GM12874 (cell line): ENCODE measurements at regions not wholly inside any gene's neighbourhood (a gene's known extent, or its start where the extent isn't known, plus 50 kb on each side); places are given as distances from the start of the nearest gene placed in this dataset.

Source experiments
- TF ChIP-seq, protein P1 (sequence below): IDR thresholded peaks from 2 replicates; pipeline ENCODE4 v1.5.1; 2011; ENCODE audit warnings: low read depth, mild to moderate bottlenecking, control low read depth, low read length, moderate library complexity; ENCODE audit not compliant: insufficient read depth

DNA sequence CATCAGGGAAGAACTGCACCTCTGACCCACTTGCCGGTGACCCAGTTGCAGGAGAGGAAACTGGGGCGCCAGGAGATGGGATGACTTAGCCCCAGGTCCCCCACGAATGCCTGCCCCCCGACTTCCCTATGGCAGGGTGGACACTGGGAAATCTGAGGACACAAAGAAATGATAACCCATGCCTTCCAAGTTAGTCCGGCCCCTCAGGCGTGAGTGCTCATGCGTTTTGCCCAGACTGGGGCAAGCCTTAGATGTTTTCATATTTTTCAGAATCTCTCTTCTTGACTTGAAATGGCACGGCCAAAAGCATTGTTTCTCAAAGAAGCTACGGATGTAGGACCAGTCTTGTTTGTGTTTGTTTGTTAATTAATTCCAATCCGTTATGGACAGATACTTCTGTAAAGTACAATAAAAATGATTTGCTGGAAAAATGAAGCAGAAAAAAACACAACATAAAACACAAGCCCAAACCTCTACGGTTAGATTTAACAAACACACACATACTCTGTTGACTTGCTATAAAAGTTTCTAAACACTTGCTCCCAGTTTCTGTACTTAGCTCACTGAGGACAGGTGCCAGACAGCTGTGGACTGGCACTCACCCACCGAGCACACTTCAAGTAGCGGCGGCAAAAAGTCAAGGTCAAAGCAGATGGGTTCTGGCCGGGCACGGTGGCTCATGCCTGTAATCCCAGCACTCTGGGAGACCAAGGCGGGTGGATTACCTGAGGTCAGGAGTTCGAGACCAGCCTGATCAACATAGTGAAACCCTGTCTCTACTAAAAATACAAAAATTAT is 341.5 kb downstream of the BCOR start:
- TF ChIP-seq, protein P1, sequence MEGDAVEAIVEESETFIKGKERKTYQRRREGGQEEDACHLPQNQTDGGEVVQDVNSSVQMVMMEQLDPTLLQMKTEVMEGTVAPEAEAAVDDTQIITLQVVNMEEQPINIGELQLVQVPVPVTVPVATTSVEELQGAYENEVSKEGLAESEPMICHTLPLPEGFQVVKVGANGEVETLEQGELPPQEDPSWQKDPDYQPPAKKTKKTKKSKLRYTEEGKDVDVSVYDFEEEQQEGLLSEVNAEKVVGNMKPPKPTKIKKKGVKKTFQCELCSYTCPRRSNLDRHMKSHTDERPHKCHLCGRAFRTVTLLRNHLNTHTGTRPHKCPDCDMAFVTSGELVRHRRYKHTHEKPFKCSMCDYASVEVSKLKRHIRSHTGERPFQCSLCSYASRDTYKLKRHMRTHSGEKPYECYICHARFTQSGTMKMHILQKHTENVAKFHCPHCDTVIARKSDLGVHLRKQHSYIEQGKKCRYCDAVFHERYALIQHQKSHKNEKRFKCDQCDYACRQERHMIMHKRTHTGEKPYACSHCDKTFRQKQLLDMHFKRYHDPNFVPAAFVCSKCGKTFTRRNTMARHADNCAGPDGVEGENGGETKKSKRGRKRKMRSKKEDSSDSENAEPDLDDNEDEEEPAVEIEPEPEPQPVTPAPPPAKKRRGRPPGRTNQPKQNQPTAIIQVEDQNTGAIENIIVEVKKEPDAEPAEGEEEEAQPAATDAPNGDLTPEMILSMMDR, result no peak

DNA sequence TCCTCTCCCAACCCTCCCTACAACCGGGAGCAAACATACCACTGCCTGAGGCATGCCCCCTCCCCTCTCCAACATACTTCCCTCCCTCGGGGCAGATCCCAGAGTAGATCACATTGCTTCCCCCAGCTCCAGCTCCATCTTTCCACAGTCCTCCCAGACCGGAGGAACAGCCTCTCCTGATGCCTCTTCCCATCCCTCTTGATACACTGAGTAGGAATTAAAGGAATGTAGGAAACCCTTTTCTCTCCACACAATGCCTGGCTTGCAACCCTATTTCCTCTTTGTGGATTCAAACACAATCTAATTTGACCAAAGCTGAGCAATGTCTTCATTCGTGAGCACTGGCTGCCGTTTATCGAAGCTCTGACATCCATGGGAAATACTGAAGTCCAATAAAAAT is 339.8 kb downstream of the BCOR start:
- TF ChIP-seq, protein P1, result no peak

DNA sequence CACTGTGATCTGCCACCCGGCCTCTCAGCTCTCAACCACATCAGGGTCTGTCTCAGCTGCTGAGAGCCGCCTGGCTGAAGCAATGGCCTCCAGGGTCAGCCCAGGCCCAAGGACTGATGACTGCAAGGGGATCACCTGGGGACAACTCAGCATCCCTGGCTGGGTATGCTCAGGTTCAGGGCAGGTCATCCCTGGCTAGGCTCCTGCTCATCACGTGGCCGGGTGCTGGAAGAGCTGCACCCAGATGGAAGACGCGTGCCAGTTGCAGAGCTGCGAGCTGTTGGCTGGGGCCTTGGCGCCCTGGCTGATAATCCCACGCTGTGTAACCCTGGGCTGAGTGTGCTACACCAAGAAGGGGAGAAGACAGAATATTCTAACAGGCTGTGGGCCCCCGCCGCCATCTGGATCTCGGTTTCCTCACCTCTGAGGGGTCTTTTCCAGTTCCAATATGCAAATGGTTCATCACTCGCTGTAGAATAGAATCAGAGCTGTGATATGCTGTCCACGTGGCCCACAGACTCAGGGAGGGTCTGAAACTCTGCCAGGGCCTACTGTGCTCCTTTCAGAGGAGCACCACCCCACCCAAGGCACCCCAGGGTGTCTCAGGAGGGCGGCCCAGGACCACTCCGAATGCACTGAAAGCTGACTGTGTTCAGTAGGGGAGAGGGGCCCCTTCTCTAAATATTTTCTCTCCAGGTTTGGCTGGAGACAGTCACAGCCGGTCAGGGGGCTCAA is 338.8 kb downstream of the BCOR start:
- TF ChIP-seq, protein P1, result no peak

DNA sequence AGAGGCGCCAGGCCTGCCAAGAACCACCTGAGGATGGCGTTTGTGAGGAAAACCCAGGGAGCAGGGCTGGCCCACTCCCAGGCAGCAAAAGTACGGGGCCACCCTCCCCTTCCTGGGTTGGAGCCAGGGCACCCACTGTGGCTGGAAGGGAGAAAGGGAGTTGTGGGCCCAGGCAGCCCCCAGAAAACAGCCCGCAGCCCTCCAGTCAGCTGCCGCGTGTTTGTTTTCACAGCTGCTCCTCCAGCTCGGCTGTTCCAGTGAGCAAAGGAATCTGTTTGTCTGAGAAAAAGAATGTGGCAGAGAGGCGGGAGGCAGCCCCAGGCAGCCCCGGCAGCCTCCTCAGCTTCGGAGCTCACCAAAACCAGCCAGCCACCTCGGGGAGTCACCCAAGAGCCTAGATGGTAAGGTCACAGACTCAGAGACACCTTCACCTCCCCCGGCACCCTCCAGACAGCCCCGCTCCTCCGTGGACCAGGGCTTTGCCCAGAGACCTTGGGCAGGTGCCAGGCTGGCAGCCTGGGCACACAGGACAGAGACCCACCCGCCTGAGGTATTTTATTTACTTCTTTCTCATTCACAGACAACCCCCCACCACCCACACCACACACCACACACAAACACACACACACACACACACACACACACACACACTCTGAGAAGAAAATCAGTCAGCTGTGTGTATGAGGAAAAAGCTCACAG is 338.1 kb downstream of the BCOR start:
- TF ChIP-seq, protein P1, result no peak

GRCh38 chrX:39760930-39761329 is 336.8 kb downstream of the BCOR start:
- TF ChIP-seq, protein P1, result no peak

DNA sequence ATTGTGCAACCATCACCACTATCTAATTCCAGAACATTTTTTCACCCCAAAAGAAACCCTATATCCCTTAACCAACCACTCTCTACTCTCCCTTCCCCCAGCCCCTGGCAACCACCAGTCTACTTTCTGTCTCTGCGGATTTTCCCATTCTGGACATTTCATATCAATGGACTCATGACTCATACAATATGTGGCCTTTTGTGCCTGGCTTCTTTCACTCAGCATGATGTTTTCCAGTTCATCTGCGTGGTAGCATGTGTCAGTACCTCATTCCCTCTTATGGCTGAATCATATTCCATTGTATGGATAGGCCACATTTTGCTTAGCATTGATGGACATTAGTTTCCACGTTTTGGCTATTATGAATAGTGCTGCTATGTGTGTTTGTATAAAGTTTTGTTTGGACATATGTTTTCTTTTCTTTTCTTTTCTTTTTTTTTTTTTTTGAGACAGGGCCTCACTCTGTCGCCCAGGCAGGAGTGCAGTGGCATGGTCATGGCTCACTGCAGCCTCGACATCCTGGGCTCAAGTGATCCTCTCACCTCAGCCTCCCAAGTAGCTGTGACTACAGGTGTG is 335.4 kb downstream of the BCOR start:
- TF ChIP-seq, protein P1, result no peak

GRCh38 chrX:39764441-39764914 is 333.3 kb downstream of the BCOR start:
- TF ChIP-seq, protein P1, result no peak
